Lower leg skin (tissue), 3 donors: ENCODE measurements at regions not wholly inside any gene's neighbourhood (a gene's known extent, or its start where the extent isn't known, plus 50 kb on each side); places are given as distances from the start of the nearest gene placed in this dataset.

Experiments
- POLR2A ChIP-seq, 2 donors: fragments of 450-650 bp; IDR thresholded peaks; one replicate each; pipeline ENCODE4 v1.6.1; 2016 to 2017; ENCODE audit warnings: antibody characterized with exemption in 2 of 2, mild to moderate bottlenecking in 1 of 2, moderate library complexity in 1 of 2
- TF ChIP-seq, protein P1 (sequence below), 3 donors: fragments of 450-650 bp; IDR thresholded peaks; one replicate each; pipeline ENCODE4 v1.5.1; 2016; ENCODE audit warnings: antibody characterized with exemption in 3 of 3, mild to moderate bottlenecking in 3 of 3, moderate library complexity in 2 of 3

DNA sequence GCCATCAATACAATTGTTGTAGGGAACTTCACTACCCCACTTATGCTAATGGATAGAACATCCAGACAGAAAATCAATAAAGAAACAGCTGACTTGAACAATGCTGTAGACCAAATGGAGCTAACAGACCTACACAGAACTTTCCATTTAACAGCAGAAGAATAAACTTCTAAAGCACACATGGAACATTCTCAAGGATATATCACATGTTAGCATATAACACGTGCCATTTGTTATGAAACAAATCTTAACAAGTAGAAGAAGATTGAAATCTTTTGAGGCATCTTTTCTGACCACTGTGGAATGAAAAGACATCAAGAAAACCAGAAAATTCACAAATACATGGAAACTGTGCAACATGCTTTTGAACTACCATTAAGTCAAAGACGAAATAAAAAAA is 62.5 kb upstream of the RNU6-8 start:
- TF ChIP-seq, protein P1, sequence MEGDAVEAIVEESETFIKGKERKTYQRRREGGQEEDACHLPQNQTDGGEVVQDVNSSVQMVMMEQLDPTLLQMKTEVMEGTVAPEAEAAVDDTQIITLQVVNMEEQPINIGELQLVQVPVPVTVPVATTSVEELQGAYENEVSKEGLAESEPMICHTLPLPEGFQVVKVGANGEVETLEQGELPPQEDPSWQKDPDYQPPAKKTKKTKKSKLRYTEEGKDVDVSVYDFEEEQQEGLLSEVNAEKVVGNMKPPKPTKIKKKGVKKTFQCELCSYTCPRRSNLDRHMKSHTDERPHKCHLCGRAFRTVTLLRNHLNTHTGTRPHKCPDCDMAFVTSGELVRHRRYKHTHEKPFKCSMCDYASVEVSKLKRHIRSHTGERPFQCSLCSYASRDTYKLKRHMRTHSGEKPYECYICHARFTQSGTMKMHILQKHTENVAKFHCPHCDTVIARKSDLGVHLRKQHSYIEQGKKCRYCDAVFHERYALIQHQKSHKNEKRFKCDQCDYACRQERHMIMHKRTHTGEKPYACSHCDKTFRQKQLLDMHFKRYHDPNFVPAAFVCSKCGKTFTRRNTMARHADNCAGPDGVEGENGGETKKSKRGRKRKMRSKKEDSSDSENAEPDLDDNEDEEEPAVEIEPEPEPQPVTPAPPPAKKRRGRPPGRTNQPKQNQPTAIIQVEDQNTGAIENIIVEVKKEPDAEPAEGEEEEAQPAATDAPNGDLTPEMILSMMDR (IDR thresholded peaks at IDR 0.05) = no peak
- no peak for TF ChIP-seq POLR2A (IDR thresholded peaks at IDR 0.05)
